ENCODE measurements at regions not wholly inside any gene's neighbourhood (a gene's known extent, or its start where the extent isn't known, plus 50 kb on each side); places are given as distances from the start of the nearest gene placed in this dataset.
"Not testable (repeated sequence)": the region's sequence is repeated elsewhere in the genome, so short reads cannot be mapped to it uniquely, and the experiment has no call there.

GRCh38 chr4:138510053-138510452 is 267.9 kb upstream of the SLC7A11 start:
- DNase-seq (ENCODE audit: low read depth, low spot score): no peak

- no peak for DNase-seq (ENCODE audit: low read depth, low spot score)
These were observed 267.2 kb upstream of the SLC7A11 start for GRCh38 chr4:138509346-138509745.

DNA sequence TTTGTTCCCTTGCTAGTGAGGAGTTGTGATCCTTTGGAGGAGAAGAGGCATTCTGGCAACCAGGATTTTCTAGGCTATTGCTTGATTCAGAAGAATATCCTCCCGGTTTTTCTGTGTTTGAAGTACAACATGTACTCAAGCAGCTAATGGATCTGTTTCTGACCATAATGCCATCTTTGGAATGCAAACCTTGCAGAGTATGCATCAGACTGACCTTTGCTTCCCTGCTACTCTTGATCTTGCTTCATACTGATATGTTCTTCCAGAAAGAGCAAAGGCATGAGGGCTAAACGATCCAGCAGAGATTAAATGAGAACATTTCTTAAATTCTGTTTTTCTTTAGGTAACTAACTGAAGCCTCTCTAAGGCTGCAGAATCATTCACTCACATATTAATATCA is 265.4 kb upstream of the SLC7A11 start:
- no peak for DNase-seq (ENCODE audit: low read depth, low spot score)

DNA sequence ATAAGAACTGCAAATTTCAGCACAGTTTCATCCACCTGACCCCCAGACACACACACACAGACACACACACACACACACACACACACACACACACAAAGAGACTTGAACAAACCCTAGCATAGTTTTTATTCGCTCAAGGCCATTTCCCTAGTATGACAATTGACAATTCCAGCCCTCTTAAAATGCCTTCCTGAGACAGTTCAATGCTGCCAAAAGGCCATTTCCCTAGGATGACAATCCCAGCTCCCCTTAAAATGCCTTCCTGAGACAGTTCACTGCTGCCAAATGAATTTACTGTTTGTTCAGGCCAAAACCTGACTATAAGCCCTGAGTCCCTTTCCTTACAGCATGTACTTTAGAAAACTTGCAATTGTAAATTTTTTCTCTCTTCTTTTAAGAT is 259.5 kb upstream of the SLC7A11 start:
- DNase-seq (ENCODE audit: low read depth, low spot score): no peak

DNA sequence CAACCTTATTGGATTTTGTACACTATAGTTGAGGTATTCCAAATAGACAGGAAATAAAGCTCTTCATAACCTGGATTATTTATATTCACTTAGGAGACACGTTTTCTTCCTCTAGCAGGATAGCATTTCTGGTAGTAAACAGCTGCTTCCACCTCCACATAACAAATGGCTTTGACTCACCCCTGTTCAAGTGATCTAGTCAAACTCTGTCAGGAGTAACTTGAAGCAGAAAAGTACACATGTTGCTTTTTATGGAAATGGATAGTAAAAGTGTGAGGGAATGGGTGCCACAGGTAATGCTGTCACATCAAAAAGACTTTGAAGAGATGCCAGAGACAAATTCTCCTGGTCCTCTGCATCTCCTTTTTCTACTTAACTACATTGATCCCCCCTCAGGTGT is 258.7 kb upstream of the SLC7A11 start:
- DNase-seq (ENCODE audit: low read depth, low spot score): no peak

GRCh38 chr4:138499627-138500026 is 257.5 kb upstream of the SLC7A11 start:
- DNase-seq (ENCODE audit: low read depth, low spot score): no peak

GRCh38 chr4:138494931-138495330 is 252.8 kb upstream of the SLC7A11 start:
- peak; percentile 38 for DNase-seq (ENCODE audit: low read depth, low spot score)

DNA sequence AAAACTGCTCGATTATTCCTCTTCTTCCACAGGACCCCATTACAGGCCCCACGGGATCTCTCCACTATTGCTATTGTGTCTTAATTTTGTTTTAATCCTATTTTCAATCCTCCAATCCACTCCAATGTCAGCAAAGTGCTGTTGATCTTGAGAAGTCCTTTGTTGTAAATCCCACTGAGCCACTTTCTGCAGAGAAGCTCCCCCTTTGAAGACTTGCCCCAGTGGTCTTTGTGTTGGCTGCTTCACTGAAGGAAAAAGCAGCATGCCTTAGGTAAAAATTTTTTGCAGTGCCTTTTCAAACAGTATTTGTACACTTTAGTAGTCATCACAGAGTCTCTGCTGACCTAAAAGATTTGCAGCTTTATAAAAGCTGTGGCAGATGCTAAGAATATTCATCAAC is 252.0 kb upstream of the SLC7A11 start:
- DNase-seq (ENCODE audit: low read depth, low spot score): no peak

GRCh38 chr4:138492176-138492575 is 250.0 kb upstream of the SLC7A11 start:
- no peak for DNase-seq (ENCODE audit: low read depth, low spot score)

- no peak for DNase-seq (ENCODE audit: low read depth, low spot score)
These were observed 246.4 kb upstream of the SLC7A11 start for GRCh38 chr4:138488533-138488932.

DNA sequence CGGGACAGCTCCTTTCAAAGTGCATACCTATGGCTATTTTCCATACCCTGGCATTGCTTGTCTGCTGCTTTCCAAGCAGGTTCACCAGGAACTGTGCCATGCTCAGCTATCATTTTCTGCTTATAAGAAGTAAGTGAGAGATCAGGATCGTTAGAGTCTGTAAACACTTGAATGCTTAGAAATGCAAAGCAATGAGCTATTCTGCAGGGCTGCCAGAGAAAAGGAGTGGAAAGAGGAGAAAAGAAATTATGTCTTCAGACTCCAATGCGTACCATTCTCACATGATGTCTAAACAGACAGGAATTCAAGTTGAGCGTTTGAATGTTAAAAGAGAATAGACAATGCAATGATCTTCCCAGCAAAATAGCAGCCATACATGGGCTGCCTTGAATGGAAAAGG is 245.5 kb upstream of the SLC7A11 start:
- no peak for DNase-seq (ENCODE audit: low read depth, low spot score)

- DNase-seq (ENCODE audit: low read depth, low spot score): no peak
These were observed 245.1 kb upstream of the SLC7A11 start for GRCh38 chr4:138487230-138487629.

DNA sequence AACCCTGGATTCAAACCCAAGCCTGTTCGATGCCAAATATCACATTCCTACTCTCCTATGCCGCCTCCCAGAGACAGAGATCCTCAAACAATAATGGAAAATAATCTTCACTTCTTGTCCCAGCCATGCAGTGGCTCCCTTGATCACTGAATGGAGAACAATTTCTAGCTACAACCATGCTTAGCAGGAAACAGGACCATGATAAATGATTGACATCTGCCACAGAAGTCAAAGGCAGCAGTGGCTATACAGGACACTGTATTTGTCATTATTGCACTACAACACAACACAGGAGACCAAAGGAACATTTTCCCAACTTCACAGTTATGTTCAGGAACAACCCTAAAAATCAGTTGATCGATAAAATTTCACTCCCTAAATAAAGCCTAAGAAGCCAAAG is 243.3 kb upstream of the SLC7A11 start:
- DNase-seq (ENCODE audit: low read depth, low spot score): no peak

DNA sequence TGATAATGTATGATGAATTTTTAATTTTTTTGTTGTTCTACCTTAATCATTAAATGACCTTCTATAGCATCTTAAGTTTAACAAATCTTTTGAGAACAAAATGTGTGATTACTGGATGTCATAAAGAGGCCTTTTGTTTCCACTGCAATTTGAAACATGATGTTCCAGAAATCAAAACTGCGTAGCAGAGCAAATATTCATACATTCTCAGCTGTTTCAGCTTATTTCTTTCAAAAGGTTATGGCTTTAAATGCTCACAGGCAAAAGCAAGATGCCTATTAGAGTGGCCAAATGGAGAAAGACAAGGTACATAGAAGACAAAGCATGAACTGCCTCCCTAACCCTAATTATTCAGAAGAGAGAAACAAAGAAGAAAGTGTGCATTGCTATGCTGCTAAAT is 233.0 kb upstream of the SLC7A11 start:
- DNase-seq (ENCODE audit: low read depth, low spot score): no peak

DNA sequence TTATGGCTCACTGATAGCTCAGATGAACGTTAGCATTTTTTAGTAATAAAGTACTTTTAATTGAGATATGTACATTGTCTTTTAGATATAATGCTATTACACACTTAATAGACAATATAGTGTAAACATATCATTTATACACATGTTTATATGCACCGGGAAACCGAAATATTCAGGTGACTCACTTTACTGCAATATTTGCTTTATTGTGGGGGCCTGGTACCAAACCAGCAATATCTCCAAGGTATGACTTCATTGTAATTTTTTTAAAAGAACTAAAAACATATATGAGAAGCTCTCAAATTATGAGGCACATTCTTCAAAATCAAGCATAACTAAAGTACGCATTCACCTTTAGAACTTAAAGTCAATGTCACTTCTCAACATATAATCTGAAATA is 231.2 kb upstream of the SLC7A11 start:
- DNase-seq (ENCODE audit: low read depth, low spot score): no peak

DNA sequence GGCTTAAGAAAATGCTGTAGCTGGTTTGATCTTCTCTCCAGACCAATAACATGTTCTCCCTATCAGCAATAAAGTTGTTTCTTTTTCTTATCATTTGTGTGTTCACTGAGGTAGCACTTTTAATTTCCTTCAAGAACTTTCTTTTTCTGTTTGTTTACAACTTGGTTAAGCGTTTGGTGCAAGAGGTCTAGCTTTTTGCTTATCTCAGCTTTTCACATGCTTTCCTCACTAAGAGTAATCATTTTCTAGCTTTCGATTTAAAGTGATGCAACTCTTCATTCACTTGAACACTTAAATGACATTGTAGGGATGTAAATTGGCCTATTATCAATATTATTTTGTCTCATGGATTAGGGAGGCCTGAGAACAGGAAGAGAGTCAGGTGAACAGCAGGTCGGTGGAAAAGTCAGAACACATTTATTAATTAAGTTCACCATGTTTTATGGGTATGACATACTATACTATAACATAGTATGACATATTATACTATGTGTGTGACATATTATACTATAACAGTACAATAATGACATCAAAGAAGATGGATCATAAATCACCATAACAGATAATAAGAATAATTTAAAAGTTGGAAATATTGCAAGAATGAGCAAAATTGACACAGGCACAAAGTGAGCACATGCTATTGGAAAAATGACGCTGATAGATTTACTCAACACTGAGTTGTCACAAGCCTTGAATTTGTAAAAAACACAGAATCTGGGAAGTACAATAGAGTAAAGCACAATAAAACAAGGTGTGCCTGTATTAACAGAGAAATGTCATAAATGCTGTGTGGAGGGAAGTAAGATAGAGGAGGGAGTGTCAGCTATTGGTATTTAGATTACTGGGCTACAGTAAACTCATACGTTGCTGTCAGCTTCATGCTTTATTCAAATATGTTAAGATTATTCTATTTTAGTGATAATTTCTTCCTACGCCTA is 218.6 kb upstream of the SLC7A11 start:
- DNase-seq (ENCODE audit: low read depth, low spot score): no peak

GRCh38 chr4:138458751-138459150 is 216.6 kb upstream of the SLC7A11 start:
- no peak for DNase-seq (ENCODE audit: low read depth, low spot score)

DNA sequence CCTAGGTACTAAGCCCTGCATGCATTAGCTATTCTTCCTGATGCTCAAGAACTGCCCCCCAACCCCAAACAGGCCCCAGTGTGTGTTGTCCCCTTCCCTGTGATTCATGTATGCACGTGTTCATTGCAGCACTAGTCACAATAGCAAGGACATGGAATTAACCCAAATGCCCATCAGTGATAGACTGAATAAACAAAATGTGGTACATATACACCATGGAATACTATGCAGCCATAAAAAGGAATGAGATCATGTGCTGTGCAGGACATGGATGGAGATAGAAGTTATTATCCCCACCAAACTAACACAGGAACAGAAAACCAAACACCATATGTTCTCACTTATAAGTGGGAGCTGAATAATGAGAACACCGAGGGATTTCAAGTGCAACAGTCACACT is 214.2 kb upstream of the SLC7A11 start:
- DNase-seq (ENCODE audit: low read depth, low spot score): not testable (repeated sequence)

DNA sequence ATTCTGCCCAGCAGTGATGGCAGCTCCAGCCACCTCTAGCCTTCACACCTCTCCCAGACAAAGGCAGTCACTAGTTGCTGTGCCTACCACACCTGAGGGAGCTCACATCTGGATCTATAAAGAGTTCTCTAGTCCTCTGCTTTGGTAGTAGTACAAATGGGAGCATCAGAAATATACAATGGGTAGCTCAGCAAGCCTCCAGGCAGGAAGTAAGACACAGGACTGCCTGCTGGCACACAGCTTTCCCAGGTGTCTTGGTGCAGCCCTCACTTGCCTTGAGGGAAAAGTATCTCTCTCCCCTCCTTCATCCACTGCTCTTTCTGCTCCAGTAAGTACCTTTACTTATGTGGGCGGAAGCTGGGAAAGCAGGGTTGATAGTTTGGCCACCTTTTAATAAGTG is 212.9 kb upstream of the SLC7A11 start:
- DNase-seq (ENCODE audit: low read depth, low spot score): no peak

DNA sequence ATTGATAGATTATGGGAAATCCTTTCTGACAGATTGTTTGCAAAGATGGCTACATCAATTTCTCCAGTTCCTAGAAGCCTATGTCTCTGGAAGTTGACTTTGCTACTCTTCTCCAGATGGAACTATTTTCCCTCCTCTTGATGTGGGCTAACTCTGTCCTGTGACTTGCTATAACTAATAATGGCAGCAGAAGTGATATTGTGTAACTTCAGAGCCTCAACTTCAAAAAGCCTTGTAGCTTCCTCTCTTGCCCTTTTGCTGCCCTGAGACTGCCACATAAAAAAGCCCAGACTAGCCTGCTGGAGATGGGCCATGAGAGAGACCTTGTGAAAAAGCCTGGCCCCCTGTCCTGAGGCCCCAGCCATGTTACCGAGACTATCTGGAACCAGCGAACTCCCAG is 210.7 kb upstream of the SLC7A11 start:
- DNase-seq (ENCODE audit: low read depth, low spot score): no peak

- DNase-seq (ENCODE audit: low read depth, low spot score): no peak
These were observed 209.1 kb upstream of the SLC7A11 start for GRCh38 chr4:138451276-138451663.

DNA sequence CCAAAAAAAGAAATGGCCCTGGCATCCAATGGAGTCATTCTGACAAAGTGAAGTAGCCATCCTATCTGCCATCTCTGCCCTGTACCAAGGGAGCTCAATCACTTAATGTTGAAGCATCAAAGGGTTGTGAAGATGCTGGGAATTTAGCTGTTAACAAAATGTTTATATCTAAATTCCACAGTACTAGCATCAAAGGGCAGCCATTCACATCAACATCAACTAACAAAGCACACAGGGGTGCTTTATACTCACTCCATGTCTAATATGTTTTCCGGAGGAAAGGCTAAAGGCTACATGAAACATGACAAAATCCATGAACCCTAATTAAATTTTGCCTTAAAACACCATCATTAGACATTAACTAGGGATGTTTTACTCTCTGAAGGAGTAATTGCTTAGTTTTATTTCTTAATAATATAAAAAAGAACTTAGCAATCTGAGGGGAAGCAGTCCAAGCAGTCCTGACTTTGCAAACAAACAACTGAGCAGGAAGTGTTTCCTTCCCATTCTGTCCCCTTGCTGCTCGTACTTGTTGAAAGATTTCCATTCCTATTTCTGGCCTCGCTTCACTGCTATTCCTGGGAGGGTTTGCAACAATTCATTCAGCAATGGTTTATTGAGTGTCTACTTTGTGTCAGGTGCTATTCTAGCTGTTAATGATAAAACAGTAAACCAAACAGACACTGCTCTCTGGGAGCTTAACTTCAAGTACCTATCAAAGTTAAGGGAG is 208.6 kb upstream of the SLC7A11 start:
- DNase-seq (ENCODE audit: low read depth, low spot score): no peak

DNA sequence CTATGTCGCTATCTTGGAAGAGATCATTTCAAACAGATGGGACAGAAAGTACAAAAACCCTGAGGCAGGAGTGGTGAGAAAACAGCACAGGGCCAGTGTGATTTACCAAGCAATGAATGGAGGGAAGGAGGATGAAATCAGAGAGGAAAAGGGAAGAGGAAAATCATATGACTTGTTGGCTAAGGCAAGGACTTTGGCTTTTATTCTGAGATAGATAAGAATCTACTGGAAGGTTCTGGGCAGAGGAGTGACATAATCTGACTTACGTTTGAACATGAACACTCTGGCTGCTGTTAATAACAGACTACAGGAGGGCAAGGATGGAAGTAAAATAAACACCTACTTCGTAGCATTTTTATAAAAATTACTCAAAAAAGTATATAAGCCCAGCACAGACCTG is 207.8 kb upstream of the SLC7A11 start:
- DNase-seq (ENCODE audit: low read depth, low spot score): no peak
